Right forelimb (tissue), 1 donor: ENCODE measurements at regions not wholly inside any gene's neighbourhood (a gene's known extent, or its start where the extent isn't known, plus 50 kb on each side); places are given as distances from the start of the nearest gene placed in this dataset.

Experiments
- DNase-seq: peaks from one replicate; pipeline ENCODE4 v3.0.0-alpha.2; 2018

- DNase-seq, result no peak
These were observed 70.5 kb upstream of the COL24A1 start for GRCh38 chr1:86227026-86227425.

- no peak for DNase-seq
These were observed 69.6 kb upstream of the COL24A1 start for GRCh38 chr1:86226204-86226603.

DNA sequence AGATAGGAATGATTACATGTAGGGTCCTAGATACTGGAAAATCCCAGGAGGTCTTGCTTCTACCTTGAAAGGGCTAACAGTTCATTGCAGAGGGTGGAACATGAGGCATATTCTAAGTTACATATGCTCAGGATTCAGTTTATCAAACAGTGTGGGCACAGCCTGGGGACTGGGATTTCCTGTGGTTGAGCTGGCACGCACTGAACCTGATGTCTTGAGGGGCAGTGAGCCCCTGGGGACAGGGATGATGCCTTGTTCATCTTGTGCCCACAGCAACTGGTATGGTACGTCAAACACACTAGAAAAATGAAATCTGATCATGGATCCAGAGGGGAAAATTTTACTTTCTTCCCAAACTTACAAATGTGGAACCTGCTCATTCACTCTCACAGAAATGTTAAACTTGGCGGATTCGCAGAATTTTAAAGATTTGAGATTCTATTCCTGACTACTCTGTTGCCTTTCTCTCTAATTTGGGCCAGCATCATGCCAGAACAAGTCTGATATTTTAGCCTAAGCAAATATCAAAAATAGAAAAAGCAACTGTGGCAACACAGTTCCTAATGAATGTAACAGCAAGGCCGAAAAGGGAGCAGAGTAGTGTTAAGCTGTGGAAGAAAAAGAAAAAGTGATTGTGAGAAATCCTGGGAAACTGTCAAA lies 68.2 kb upstream of the COL24A1 start:
- no peak for DNase-seq

GRCh38 chr1:86218859-86219258 lies 62.3 kb upstream of the COL24A1 start:
- no peak for DNase-seq

DNA sequence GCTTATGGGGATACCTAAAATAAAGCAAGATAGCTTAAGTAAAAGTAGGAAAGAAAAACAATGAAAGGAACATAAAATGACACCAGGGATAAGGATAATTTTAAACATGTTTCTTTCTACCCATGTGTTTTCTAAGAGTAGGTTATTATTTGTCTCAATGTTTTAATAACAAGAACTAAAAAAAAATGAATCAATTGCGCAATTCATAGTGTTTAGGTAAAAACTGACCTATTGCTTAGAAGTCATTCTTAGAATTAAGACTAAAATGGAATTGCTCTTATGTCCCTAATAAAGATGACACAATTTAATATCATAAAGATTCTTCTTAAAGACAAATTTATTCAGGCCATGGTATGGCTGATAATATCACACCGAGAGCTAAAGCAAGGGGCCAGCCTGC lies 58.0 kb upstream of the COL24A1 start:
- no peak for DNase-seq

GRCh38 chr1:86209346-86209745 lies 52.8 kb upstream of the COL24A1 start:
- no peak for DNase-seq

DNA sequence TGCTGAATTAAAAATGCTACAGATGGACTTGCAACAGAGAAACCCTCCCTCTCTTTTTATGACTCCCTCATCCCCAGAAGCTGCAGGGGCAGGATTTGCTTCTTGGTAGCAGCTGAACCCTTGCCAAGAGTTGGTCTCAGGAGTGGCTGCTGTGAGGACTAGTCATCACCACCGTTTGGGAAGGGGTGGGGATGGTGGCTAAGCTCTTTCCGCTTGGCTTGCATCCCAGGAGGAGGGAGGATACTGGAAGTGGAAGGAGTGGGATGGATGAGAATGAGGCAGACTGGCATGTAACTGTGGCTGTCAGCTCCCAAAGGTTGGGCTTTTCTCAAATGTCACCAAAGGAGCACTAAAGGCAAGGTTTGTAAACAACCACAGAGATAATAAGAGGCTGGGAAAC lies 50.8 kb upstream of the COL24A1 start:
- DNase-seq, result peak; percentile 80
